ENCODE measurements at regions not wholly inside any gene's neighbourhood (a gene's known extent, or its start where the extent isn't known, plus 50 kb on each side); places are given as distances from the start of the nearest gene placed in this dataset.

- TF ChIP-seq, protein P1, sequence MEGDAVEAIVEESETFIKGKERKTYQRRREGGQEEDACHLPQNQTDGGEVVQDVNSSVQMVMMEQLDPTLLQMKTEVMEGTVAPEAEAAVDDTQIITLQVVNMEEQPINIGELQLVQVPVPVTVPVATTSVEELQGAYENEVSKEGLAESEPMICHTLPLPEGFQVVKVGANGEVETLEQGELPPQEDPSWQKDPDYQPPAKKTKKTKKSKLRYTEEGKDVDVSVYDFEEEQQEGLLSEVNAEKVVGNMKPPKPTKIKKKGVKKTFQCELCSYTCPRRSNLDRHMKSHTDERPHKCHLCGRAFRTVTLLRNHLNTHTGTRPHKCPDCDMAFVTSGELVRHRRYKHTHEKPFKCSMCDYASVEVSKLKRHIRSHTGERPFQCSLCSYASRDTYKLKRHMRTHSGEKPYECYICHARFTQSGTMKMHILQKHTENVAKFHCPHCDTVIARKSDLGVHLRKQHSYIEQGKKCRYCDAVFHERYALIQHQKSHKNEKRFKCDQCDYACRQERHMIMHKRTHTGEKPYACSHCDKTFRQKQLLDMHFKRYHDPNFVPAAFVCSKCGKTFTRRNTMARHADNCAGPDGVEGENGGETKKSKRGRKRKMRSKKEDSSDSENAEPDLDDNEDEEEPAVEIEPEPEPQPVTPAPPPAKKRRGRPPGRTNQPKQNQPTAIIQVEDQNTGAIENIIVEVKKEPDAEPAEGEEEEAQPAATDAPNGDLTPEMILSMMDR (IDR thresholded peaks at IDR 0.05 in 4 of 5, conservative IDR thresholded peaks at IDR 0.05 in 1 of 5) = no peak
- no peak for TF ChIP-seq POLR2A (IDR thresholded peaks at IDR 0.05)
These were observed 127.1 kb upstream of the PKN2 start for GRCh38 chr1:88557014-88557413.

Data from gastrocnemius medialis (tissue), 4 donors.